SW 1271 (cell line): ENCODE measurements at regions not wholly inside any gene's neighbourhood (a gene's known extent, or its start where the extent isn't known, plus 50 kb on each side); places are given as distances from the start of the nearest gene placed in this dataset.
"Not testable (repeated sequence)": the region's sequence is repeated elsewhere in the genome, so short reads cannot be mapped to it uniquely, and the experiment has no call there.

Source experiments
- DNase-seq, 2 experiments: peaks; one replicate each; lab custom pipeline; 2025; lab: John Stamatoyannopoulos, UW

GRCh38 chr11:122022646-122023045 lies 93.4 kb downstream of the BLID start:
- DNase-seq, result no peak

GRCh38 chr11:122020902-122021301 lies 95.1 kb downstream of the BLID start:
- DNase-seq, result peak in 1 of 2 experiments; percentile 18

- DNase-seq, result no peak
These were observed 95.9 kb downstream of the BLID start for GRCh38 chr11:122019908-122020694.

- no peak for DNase-seq
These were observed 108.4 kb downstream of the BLID start for GRCh38 chr11:122007601-122008071.

GRCh38 chr11:122004446-122004845 lies 111.6 kb downstream of the BLID start:
- DNase-seq, result no peak

GRCh38 chr11:122002926-122003325 lies 113.1 kb downstream of the BLID start:
- no peak for DNase-seq

GRCh38 chr11:122002047-122002446 lies 114.0 kb downstream of the BLID start:
- DNase-seq, result no peak

- DNase-seq, result no peak
These were observed 116.4 kb downstream of the BLID start for GRCh38 chr11:121999651-122000050.

- DNase-seq, result no peak
These were observed 119.4 kb downstream of the BLID start for GRCh38 chr11:121996574-121996973.

GRCh38 chr11:121983901-121984300 lies 132.1 kb downstream of the BLID start:
- no peak for DNase-seq

- not testable (repeated sequence) for DNase-seq
These were observed 138.1 kb downstream of the BLID start for GRCh38 chr11:121977914-121978313.

- DNase-seq, result no peak
These were observed 147.4 kb downstream of the BLID start for GRCh38 chr11:121968638-121969037.

GRCh38 chr11:121967131-121967704 lies 148.8 kb downstream of the BLID start:
- DNase-seq, result no peak

GRCh38 chr11:121965330-121965729 lies 150.7 kb downstream of the BLID start:
- DNase-seq, result no peak

- no peak for DNase-seq
These were observed 151.4 kb downstream of the BLID start for GRCh38 chr11:121964591-121964990.

GRCh38 chr11:121963846-121964245 lies 152.2 kb downstream of the BLID start:
- not testable (repeated sequence) for DNase-seq

GRCh38 chr11:121961321-121961801 lies 154.7 kb downstream of the BLID start:
- DNase-seq, result no peak

- DNase-seq, result no peak
These were observed 157.1 kb downstream of the BLID start for GRCh38 chr11:121958971-121959325.

GRCh38 chr11:121958323-121958970 lies 157.6 kb downstream of the BLID start:
- no peak for DNase-seq

- DNase-seq, result no peak
These were observed 162.9 kb downstream of the BLID start for GRCh38 chr11:121953122-121953521.

- no peak for DNase-seq
These were observed 165.9 kb downstream of the BLID start for GRCh38 chr11:121950160-121950559.

GRCh38 chr11:121946514-121946913 lies 169.5 kb downstream of the BLID start:
- DNase-seq, result no peak
